GM21381 (cell line): ENCODE measurements at regions not wholly inside any gene's neighbourhood (a gene's known extent, or its start where the extent isn't known, plus 50 kb on each side); places are given as distances from the start of the nearest gene placed in this dataset.

Experiments
- ATAC-seq: cut with Tn5 transposase; IDR thresholded peaks from one replicate; pipeline ENCODE4 v1.9.1; 2021; ENCODE audit warnings: mild to moderate bottlenecking, moderate library complexity; ENCODE audit not compliant: unreplicated experiment

- no peak for ATAC-seq
These were observed 89.6 kb upstream of the CDH4 start for GRCh38 chr20:61162451-61162850.

- no peak for ATAC-seq
These were observed 89.0 kb upstream of the CDH4 start for GRCh38 chr20:61163031-61163430.

GRCh38 chr20:61166324-61166723 is 85.7 kb upstream of the CDH4 start:
- no peak for ATAC-seq

- no peak for ATAC-seq
These were observed 83.5 kb upstream of the CDH4 start for GRCh38 chr20:61168605-61169004.

GRCh38 chr20:61169874-61170273 is 82.2 kb upstream of the CDH4 start:
- no peak for ATAC-seq

GRCh38 chr20:61170496-61171320 is 81.4 kb upstream of the CDH4 start:
- ATAC-seq: no peak

GRCh38 chr20:61173267-61173666 is 78.8 kb upstream of the CDH4 start:
- ATAC-seq: no peak

GRCh38 chr20:61173961-61174725 is 77.9 kb upstream of the CDH4 start:
- ATAC-seq: no peak

- ATAC-seq: no peak
These were observed 75.2 kb upstream of the CDH4 start for GRCh38 chr20:61176874-61177273.

GRCh38 chr20:61178551-61179071 is 73.5 kb upstream of the CDH4 start:
- no peak for ATAC-seq

GRCh38 chr20:61184194-61184593 is 67.9 kb upstream of the CDH4 start:
- no peak for ATAC-seq

GRCh38 chr20:61185181-61185580 is 66.9 kb upstream of the CDH4 start:
- ATAC-seq: no peak

- ATAC-seq: no peak
These were observed 66.0 kb upstream of the CDH4 start for GRCh38 chr20:61185841-61186601.

- no peak for ATAC-seq
These were observed 65.1 kb upstream of the CDH4 start for GRCh38 chr20:61186771-61187472.

- ATAC-seq: no peak
These were observed 62.5 kb upstream of the CDH4 start for GRCh38 chr20:61189534-61189933.

- ATAC-seq: no peak
These were observed 61.0 kb upstream of the CDH4 start for GRCh38 chr20:61191096-61191495.

GRCh38 chr20:61192337-61192950 is 59.6 kb upstream of the CDH4 start:
- ATAC-seq: no peak

GRCh38 chr20:61193164-61193563 is 58.9 kb upstream of the CDH4 start:
- ATAC-seq: no peak
